Germinal center (tissue), 1 donor: ENCODE measurements at regions not wholly inside any gene's neighbourhood (a gene's known extent, or its start where the extent isn't known, plus 50 kb on each side); places are given as distances from the start of the nearest gene placed in this dataset.

Source experiments
- DNase-seq: peaks from one replicate; pipeline ENCODE4 v3.0.0; 2012; ENCODE audit warnings: mixed read lengths, low spot score

DNA sequence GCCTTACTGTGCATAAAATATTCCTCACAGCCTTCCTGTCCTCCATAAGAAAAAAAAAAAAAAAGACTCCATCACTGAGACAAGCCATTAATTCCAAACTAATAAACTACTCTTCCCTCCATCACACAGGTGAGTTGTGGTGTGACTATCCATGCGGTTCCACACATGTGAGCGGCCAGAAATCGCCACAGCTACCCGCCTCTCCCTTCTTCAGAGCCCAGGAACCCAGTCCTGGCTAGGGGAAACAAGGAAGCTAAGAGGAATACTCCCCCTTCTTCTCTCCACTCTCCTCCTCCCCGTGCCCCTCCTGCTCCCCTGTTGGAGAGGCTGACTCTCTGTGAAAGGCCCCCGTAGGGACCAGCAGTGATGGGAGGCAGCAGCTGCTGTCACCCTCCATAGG is 128.6 kb upstream of the ARID1B start:
- no peak for DNase-seq

DNA sequence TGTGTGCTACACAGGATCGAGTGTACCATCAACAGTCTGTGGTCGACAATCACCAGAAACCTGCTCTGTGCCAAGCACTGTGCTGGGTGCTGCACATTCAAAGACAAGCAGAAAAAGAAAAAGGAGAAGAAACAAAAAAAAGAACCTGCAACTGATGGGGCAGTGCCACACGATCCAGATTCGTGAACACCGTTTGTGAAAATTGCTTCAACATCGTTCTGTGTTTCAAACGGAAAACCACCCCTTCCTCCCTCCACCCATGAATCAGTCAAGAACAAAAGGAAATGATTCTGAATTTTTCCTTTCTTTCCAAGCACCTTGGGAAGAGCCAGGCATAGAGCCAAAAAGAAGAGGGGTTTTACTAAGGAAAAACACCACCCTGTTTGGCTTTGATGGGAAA is 129.2 kb upstream of the ARID1B start:
- no peak for DNase-seq

DNA sequence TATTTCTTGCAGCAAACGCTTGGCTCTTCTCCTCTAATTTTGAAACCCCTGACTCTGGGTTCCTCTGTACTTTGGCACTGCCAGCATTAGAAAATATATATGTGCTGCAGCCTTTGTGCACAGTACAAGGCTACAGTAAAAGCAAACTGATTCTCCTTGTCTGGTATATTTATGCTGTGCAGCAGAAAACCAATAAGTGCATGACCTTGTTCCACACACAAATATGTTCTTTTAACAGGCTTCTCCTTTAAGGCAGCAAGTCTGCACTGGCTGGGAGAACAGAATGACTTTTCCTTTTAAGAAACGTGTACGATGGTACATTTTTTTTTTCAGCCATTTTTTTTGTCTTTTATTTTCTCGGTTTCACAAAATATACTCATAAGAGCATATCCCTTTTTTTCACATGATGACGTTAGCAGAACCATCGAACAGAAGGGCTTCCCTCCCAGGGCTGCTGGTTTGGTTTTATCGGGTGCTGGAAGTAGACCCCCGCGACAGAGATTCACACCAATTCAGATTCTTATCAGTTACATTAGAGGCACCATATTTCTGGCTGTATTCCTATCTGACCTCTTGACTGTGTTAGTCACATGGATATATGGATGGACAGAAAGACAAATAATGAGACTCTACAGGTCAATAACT is 129.9 kb upstream of the ARID1B start:
- no peak for DNase-seq

DNA sequence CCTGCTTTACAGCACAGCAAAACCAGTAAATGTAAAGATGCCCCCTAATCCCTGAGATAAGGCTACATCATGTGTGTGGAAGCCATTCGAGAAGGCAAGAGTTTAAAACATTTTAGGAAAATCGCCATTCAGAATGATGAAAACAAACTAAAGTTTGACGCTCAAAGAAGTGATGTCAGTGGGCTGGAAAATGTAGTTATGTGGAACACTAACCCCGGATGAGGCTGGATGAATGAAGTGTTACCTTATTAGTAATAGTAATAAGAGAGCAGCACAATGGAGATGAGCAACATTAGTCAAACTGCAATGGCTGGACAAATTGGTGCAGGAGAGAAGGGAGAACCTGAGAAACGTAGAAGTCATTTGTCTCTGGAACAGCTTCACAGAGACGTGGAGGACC is 130.7 kb upstream of the ARID1B start:
- no peak for DNase-seq

DNA sequence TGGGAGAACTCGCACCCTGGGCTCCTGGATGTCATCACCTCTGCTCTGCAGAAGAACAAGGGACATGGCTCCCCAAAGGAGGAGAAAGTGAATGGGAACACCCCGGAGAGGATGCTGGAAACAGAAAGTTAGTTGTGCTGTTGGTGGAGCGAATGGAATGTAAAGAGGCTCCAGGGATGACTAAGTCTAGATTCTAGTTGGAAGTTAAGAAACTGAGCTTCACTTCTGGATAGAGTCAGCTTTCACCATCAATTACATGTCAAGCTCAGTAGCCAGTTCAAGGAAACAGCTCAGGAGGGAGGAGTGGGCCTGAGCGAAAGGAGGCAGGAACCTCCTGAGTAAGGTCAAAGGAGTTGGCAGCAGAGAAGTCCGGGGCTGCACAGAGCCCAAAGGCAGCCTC is 132.1 kb upstream of the ARID1B start:
- DNase-seq, result no peak

DNA sequence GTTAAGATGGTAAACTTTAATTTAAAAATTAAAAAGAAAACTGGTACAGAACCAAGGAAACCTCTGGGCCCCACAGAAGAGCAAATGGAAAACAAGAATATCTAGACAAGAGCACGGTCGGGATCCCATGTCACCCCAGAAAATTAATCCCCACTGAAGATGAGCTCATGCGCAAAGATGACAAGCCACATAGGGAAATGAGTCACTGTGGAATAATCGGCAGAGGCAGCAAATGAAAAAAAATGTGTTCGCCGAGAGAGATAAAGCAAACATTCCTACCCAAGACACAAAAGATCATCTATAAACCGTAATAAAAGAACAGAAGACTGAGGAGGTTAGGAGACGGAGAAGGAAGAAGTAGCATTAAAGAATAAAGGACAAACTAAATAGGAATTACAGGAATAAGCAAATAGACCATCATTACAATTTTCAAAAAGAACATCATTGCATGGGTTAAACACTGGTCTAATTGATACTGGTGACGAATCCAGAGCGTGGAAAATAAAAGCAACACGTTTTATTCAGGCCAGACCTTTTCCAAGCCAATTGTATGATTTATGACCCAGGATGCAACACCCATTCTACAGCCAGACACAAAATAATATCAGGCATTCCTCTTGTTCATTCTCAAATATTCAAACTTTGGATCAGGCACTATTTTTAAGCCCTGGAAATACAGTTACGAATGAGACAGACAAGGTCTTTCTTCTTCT is 138.0 kb upstream of the ARID1B start:
- no peak for DNase-seq

DNA sequence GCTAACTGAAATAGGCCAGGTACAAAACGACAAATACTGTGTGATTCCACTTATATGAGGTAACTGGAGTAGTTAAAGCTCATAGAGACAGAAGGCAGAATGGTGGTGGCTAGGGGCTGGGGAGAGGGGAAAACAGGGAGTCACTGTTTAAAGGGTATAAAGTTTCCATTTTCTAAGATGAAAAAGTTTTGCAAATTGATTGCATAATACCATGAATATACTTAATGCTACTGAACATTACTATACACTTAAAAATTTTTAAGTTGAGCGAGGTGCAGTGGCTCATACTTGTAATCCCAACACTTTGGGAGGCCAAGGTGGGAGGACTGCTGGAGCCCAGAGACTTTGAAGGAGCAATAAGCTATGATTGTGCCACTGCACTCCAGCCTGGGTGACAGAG is 138.6 kb upstream of the ARID1B start:
- DNase-seq, result no peak

- DNase-seq, result no peak
These were observed 142.2 kb upstream of the ARID1B start for GRCh38 chr6:156634951-156635371.

DNA sequence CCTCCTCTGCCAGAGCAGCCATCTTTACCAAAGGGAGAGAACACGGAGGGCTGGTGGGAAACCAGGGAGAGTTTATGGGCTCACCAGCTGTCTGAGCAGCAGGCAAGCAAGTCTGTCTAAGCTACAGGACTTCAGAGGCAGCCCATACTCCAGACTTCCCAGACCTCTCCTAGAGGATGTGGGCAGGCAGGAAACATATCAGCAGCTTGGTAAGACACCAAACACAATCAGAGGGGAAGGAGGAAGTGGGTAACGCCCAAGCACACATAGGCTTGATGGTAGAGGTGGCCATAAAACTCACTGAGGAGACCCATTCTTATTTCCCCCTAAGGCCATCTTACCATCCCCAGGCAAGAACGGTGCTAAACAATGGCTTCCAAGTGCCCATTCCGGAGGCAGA is 143.1 kb upstream of the ARID1B start:
- no peak for DNase-seq

DNA sequence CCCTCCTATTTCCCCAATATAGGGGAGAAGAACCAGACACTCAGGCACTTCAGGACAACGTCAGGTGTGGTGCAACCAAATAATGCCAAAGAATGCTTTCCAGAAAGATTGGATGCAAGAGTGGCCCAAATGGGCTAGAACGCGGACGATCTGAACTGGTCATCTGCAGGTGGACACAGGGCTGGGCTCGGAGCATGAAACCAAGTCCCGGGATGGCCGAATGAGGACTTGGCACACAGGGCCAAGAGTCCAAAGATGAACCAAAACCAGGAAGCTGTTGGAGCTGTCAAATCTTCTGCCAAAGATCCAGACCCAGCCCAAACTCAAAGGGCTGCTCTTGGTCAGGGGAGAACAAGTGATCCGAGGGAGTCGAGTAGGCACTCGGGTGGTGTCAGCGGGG is 143.9 kb upstream of the ARID1B start:
- DNase-seq, result no peak

GRCh38 chr6:156630613-156631302 is 146.4 kb upstream of the ARID1B start:
- DNase-seq, result no peak

DNA sequence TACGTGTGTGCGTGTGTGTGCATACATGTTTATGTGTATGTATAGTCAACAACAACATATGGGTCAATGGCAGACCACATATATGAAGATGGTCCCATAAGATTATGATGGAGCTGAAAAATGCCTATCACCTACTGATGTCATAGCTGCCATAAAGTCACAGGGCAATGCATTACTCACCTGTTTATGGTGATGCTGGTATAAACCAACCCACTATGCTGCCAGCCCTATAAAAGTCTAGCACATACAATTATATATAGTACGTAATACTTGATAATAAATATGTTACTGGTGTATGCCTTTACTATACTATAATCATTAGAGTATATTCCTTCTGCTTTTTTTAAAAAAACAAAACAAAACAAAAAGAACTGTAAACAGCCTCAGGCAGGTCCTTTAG is 148.4 kb upstream of the ARID1B start:
- no peak for DNase-seq

- DNase-seq, result no peak
These were observed 149.7 kb upstream of the ARID1B start for GRCh38 chr6:156627524-156627923.

- no peak for DNase-seq
These were observed 155.0 kb upstream of the ARID1B start for GRCh38 chr6:156622185-156622584.

DNA sequence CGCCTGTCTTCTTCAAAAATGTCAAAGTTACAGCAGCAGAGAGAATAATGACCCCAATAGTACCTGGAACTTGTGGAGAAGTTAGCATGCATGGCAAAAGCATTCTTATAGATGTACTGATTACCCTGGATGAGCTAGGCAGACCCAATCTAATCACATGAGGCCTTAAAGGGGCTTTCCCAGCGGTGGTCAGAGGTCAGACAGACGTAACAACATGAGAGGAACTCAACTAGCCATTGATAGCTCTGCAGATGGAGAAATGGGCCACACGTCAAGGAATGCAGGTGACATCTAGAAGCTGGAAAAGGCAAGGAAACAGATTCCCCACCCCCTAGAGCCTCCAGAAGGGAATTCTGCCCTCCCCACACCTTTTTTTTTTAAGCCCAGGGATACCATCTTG is 156.8 kb upstream of the ARID1B start:
- no peak for DNase-seq

DNA sequence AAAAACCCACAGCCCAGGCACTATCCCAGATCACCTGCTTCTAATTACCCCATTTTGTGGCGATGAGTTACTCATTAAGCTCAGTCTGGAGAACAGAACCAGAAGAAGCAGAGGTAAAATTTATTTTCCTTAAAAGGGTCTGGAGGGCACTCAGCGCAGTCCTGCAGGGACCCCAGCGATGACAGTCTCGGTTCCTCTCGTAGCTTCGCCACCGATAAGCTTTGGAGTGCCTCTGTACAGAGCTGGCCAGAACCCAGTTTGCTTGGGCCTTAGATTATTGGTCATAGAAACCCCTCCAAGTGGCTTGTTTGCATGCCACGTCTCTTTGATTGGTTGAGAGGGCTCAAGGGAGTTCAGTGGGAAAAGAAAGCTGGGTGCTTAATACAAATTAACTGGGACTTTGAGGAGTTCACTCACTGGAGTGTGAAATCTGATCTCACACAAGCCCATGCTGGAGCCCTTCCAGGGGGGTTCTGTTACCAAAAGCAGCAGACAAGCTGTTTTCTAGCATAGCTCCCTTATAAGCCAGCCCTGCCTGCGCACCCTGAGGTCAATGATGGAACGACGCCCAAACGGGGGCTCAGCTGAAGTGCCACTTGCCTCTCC is 158.5 kb upstream of the ARID1B start:
- DNase-seq, result no peak

GRCh38 chr6:156617941-156618340 is 159.2 kb upstream of the ARID1B start:
- DNase-seq, result no peak

DNA sequence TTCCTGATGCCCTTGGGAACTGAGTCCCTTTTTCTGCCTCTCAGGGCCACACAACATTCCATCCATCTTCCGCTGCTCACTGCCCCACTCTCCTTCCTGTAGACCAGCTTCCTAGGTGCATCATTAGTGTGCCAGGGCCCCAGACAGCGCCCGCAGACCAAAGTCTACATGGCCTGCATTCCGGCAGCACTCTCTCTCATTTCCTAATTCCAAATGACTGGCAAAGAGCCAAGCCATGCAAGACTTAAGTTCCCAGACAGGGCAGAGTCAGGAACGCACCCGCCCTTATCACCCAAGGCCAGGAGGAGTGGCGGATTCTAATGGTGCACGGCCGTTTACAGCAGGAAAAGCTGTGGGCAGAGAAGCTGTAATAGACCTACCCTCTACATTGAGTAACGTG is 159.8 kb upstream of the ARID1B start:
- no peak for DNase-seq

DNA sequence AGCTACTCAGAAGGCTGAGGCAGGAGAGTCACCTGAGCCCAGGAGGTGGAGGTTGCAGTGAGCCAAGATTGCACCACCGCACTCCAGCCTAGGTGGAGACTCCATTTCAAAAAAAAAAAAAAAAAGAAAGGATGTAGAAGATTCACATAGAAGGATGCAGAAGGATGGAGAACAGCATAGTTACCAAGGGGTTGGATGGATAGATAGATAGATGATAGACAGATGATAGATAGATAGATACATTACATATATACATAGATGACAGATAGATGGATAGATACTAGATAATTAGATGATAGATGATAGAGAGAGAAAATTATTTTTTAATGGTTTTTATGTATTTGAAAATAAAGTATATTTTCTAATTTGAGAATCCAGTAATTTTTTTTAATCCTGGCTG is 160.7 kb upstream of the ARID1B start:
- no peak for DNase-seq

DNA sequence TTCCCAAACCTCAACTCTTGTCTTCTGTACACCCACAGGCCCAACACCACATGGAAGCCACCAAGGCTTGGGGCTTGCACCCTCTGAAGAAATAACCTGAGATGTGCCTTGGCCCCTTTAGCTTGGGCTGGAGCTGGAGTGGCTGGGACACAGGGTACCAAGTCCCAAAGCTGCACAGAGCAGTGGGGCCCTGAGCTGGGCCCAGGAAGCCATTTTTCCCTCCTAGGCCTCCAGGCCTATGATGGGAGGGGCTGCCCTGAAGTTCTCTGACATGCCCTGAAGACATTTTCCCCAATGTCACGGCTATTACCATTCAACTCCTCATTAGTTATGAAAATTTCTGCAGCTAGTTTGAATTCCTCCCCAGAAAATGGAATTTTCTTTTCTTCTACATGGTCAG is 163.2 kb upstream of the ARID1B start:
- DNase-seq, result no peak

- no peak for DNase-seq
These were observed 164.8 kb upstream of the ARID1B start for GRCh38 chr6:156612361-156612760.

DNA sequence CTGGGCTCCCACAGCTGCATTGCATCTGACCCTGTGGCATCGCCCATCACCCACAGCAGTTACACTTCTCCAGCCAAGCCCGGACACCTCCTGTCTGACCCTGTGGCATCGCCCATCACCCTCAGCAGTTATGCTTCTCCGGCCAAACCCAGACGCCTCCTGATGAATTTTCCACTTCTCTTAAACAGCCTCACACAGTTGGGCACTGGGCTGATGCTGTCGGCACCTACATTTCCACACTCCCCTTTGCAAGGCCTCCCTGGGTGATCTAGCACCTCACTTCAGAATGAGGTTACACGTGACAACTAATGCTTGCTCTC is 175.2 kb upstream of the ARID1B start:
- no peak for DNase-seq
